WTC11 (cell line): ENCODE measurements at regions not wholly inside any gene's neighbourhood (a gene's known extent, or its start where the extent isn't known, plus 50 kb on each side); places are given as distances from the start of the nearest gene placed in this dataset.

Source experiments
- ATAC-seq: fragments of 200-7000 bp; cut with Tn5 transposase; 2 replicates; pipeline ENCODE4 v1.10.0; 2021; ENCODE audit warnings: mild to moderate bottlenecking, moderate library complexity
- CTCF ChIA-PET: fragments of 300-600 bp; sonication (Branson Sonifier 250); formaldehyde crosslinking; loops from one replicate; lab custom pipeline; 2021; ENCODE audit warnings: antibody characterized with exemption; lab: Charles Lee
- POLR2A ChIA-PET: fragments of 350-600 bp; sonication (Branson Sonifier 250); formaldehyde crosslinking; loops from one replicate; lab custom pipeline; 2021; ENCODE audit warnings: antibody characterized with exemption; lab: Charles Lee
- DNase-seq: peaks from one replicate; pipeline ENCODE4 v3.0.0; 2021; ENCODE audit warnings: low spot score
- H3K27ac Mint-ChIP-seq: 2 replicates; pipeline ENCODE4 v1.8.0; 2021; ENCODE audit warnings: mixed read lengths
- H3K27me3 Mint-ChIP-seq: 2 replicates; pipeline ENCODE4 v1.8.0; 2021; ENCODE audit warnings: low read depth, mild to moderate bottlenecking, moderate library complexity, mixed read lengths
- H3K36me3 Mint-ChIP-seq: 2 replicates; pipeline ENCODE4 v1.8.0; 2021; ENCODE audit warnings: mixed read lengths
- H3K4me1 Mint-ChIP-seq: 2 replicates; pipeline ENCODE4 v1.8.0; 2022; ENCODE audit warnings: mixed read lengths
- H3K4me3 Mint-ChIP-seq: 2 replicates; pipeline ENCODE4 v1.8.0; 2021; ENCODE audit warnings: mild to moderate bottlenecking, moderate library complexity, mixed read lengths
- H3K9me3 Mint-ChIP-seq: 2 replicates; pipeline ENCODE4 v1.8.0; 2021; ENCODE audit warnings: mixed read lengths
- CBFB ChIP-seq: sonication (generic); formaldehyde crosslinking; IDR thresholded peaks from 2 replicates; pipeline ENCODE4 v1.8.1; 2022; ENCODE audit warnings: mild to moderate bottlenecking, low read depth, missing genetic modification reagents
- CREB1 ChIP-seq: sonication (generic); formaldehyde crosslinking; IDR thresholded peaks from 2 replicates; pipeline ENCODE4 v1.8.0; 2023; ENCODE audit warnings: mild to moderate bottlenecking, missing genetic modification reagents
- CTCF ChIP-seq: fragments of 200-600 bp; IDR thresholded peaks from 2 replicates; pipeline ENCODE4 v1.8.0; 2022; ENCODE audit warnings: antibody characterized with exemption
- E2F5 ChIP-seq: sonication (generic); formaldehyde crosslinking; IDR thresholded peaks from 2 replicates; pipeline ENCODE4 v1.8.1; 2022; ENCODE audit warnings: mild to moderate bottlenecking, moderate library complexity, missing genetic modification reagents
- ELF4 ChIP-seq: sonication (generic); formaldehyde crosslinking; IDR thresholded peaks from 2 replicates; pipeline ENCODE4 v1.8.1; 2022; ENCODE audit warnings: low read depth, mild to moderate bottlenecking, moderate library complexity, missing genetic modification reagents
- FOXP4 ChIP-seq: sonication (generic); formaldehyde crosslinking; IDR thresholded peaks from 2 replicates; pipeline ENCODE4 v1.8.0; 2022; ENCODE audit warnings: mild to moderate bottlenecking, missing genetic modification reagents
- GTF2I ChIP-seq: fragments of 250-450 bp; sonication (Bioruptor Pico); conservative IDR thresholded peaks from 2 replicates; pipeline ENCODE4 v1.4.0; 2021; ENCODE audit warnings: mild to moderate bottlenecking
- NFE2L1 ChIP-seq: sonication (generic); formaldehyde crosslinking; IDR thresholded peaks from 2 replicates; pipeline ENCODE4 v1.8.1; 2023; ENCODE audit warnings: missing genetic modification reagents
- OVOL2 ChIP-seq: fragments of 250-450 bp; sonication (Bioruptor Pico); IDR thresholded peaks from 2 replicates; pipeline ENCODE4 v1.9.0; 2021; ENCODE audit warnings: mild to moderate bottlenecking, borderline replicate concordance
- PREB ChIP-seq: sonication (generic); formaldehyde crosslinking; IDR thresholded peaks from 2 replicates; pipeline ENCODE4 v1.8.1; 2022; ENCODE audit warnings: mild to moderate bottlenecking, missing genetic modification reagents, moderate library complexity, borderline replicate concordance
- RORB ChIP-seq: fragments of 250-450 bp; sonication (Bioruptor Pico); IDR thresholded peaks from 2 replicates; pipeline ENCODE4 v1.9.0; 2021; ENCODE audit warnings: mild to moderate bottlenecking
- TEAD1 ChIP-seq: sonication (generic); formaldehyde crosslinking; IDR thresholded peaks from 2 replicates; pipeline ENCODE4 v1.8.0; 2022; ENCODE audit warnings: mild to moderate bottlenecking, missing genetic modification reagents
- ZBTB21 ChIP-seq: sonication (generic); formaldehyde crosslinking; IDR thresholded peaks from 2 replicates; pipeline ENCODE4 v1.8.1; 2023; ENCODE audit warnings: mild to moderate bottlenecking, missing genetic modification reagents, borderline replicate concordance
- ZNF423 ChIP-seq: fragments of 250-450 bp; sonication (Bioruptor Pico); IDR thresholded peaks from 2 replicates; pipeline ENCODE4 v2.1.2; 2022; ENCODE audit warnings: mild to moderate bottlenecking, moderate library complexity
- TF ChIP-seq, protein P1 (sequence below): sonication (generic); formaldehyde crosslinking; IDR thresholded peaks from 2 replicates; pipeline ENCODE4 v1.8.0; 2023; ENCODE audit warnings: missing genetic modification reagents, mild to moderate bottlenecking, borderline replicate concordance
- TF ChIP-seq, protein P2 (sequence below): fragments of 250-450 bp; sonication (Bioruptor Pico); IDR thresholded peaks from 2 replicates; pipeline ENCODE4 v1.8.0; 2021; ENCODE audit warnings: mild to moderate bottlenecking
- TF ChIP-seq, protein P3 (sequence below): sonication (generic); formaldehyde crosslinking; conservative IDR thresholded peaks from 2 replicates; pipeline ENCODE4 v1.8.1; 2022; ENCODE audit warnings: mild to moderate bottlenecking, missing genetic modification reagents

GRCh38 chr9:129254566-129255287 lies 76.7 kb upstream of the IER5L start:
- Mint-ChIP-seq H3K4me1 (peaks cover 33% of the 10 kb centered on the region), H3K4me3 (no peak overlapping the region), H3K9me3 (peaks cover 4% of the 10 kb centered on the region), H3K27me3 (peaks cover 37% of the 10 kb centered on the region), H3K36me3 (no peaks in the 10 kb centered on the region), H3K27ac (no peak overlapping the region)
- TF ChIP-seq GTF2I (0 out of 2 replicates have a peak, but pooled peaks have one; percentile 7), CTCF (no peak)
- ATAC-seq (no peak), DNase-seq (no peak)
- CTCF ChIA-PET, result interaction anchor here (0.8 to 2.2 kb wide), 4 partner anchors 13 to 116 kb away, joined by 3 to 9 read pairs (median 4); no protein-coding TSS in a partner anchor
- POLR2A ChIA-PET, result no interaction called here

- Mint-ChIP-seq H3K4me3 (no peak overlapping the region), H3K27ac (no peak overlapping the region), H3K27me3 (peaks cover 30% of the 10 kb centered on the region), H3K36me3 (no peaks in the 10 kb centered on the region), H3K4me1 (peaks cover 30% of the 10 kb centered on the region), H3K9me3 (peaks cover 7% of the 10 kb centered on the region)
- ATAC-seq (peak; percentile 22), DNase-seq (no peak)
- TF ChIP-seq CBFB (CRISPR knock-in tag) (no peak), CTCF (no peak), TEAD1 (CRISPR knock-in tag) (no peak), PREB (CRISPR knock-in tag) (no peak), E2F5 (CRISPR knock-in tag) (no peak), RORB (no peak), FOXP4 (CRISPR knock-in tag) (no peak), ZBTB21 (no peak), ELF4 (CRISPR knock-in tag) (no peak), CREB1 (no peak), ZNF423 (CRISPR knock-in tag) (no peak), NFE2L1 (CRISPR knock-in tag) (no peak), OVOL2 (CRISPR knock-in tag) (no peak)
- TF ChIP-seq, protein P1, sequence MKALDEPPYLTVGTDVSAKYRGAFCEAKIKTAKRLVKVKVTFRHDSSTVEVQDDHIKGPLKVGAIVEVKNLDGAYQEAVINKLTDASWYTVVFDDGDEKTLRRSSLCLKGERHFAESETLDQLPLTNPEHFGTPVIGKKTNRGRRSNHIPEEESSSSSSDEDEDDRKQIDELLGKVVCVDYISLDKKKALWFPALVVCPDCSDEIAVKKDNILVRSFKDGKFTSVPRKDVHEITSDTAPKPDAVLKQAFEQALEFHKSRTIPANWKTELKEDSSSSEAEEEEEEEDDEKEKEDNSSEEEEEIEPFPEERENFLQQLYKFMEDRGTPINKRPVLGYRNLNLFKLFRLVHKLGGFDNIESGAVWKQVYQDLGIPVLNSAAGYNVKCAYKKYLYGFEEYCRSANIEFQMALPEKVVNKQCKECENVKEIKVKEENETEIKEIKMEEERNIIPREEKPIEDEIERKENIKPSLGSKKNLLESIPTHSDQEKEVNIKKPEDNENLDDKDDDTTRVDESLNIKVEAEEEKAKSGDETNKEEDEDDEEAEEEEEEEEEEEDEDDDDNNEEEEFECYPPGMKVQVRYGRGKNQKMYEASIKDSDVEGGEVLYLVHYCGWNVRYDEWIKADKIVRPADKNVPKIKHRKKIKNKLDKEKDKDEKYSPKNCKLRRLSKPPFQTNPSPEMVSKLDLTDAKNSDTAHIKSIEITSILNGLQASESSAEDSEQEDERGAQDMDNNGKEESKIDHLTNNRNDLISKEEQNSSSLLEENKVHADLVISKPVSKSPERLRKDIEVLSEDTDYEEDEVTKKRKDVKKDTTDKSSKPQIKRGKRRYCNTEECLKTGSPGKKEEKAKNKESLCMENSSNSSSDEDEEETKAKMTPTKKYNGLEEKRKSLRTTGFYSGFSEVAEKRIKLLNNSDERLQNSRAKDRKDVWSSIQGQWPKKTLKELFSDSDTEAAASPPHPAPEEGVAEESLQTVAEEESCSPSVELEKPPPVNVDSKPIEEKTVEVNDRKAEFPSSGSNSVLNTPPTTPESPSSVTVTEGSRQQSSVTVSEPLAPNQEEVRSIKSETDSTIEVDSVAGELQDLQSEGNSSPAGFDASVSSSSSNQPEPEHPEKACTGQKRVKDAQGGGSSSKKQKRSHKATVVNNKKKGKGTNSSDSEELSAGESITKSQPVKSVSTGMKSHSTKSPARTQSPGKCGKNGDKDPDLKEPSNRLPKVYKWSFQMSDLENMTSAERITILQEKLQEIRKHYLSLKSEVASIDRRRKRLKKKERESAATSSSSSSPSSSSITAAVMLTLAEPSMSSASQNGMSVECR (CRISPR knock-in tag), result no peak
- TF ChIP-seq, protein P2, sequence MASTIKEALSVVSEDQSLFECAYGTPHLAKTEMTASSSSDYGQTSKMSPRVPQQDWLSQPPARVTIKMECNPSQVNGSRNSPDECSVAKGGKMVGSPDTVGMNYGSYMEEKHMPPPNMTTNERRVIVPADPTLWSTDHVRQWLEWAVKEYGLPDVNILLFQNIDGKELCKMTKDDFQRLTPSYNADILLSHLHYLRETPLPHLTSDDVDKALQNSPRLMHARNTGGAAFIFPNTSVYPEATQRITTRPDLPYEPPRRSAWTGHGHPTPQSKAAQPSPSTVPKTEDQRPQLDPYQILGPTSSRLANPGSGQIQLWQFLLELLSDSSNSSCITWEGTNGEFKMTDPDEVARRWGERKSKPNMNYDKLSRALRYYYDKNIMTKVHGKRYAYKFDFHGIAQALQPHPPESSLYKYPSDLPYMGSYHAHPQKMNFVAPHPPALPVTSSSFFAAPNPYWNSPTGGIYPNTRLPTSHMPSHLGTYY, result no peak
- TF ChIP-seq, protein P3, sequence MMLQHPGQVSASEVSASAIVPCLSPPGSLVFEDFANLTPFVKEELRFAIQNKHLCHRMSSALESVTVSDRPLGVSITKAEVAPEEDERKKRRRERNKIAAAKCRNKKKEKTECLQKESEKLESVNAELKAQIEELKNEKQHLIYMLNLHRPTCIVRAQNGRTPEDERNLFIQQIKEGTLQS (CRISPR knock-in tag), result no peak
- ChIA-PET CTCF (interaction anchor here (0.8 to 2.2 kb wide), 5 partner anchors 12 to 115 kb away, joined by 3 to 9 read pairs (median 3); no protein-coding TSS in a partner anchor), POLR2A (no interaction called here)
These were observed 75.8 kb upstream of the IER5L start for GRCh38 chr9:129253803-129254381.
